ENCODE measurements at regions not wholly inside any gene's neighbourhood (a gene's known extent, or its start where the extent isn't known, plus 50 kb on each side); places are given as distances from the start of the nearest gene placed in this dataset.

- TF ChIP-seq TAF1 (IDR thresholded peaks at IDR 0.05; ENCODE audit: low read depth, low read length), result no peak
- no peak for TF ChIP-seq POLR2AphosphoS5 (IDR thresholded peaks at IDR 0.05; ENCODE audit: low read depth, low read length)
- TF ChIP-seq POLR2A (IDR thresholded peaks at IDR 0.05; ENCODE audit: low read depth, low read length), result no peak
- no peak for TF ChIP-seq SPI1 (IDR thresholded peaks at IDR 0.05; ENCODE audit: low read depth, low read length)
These were observed 1256.2 kb downstream of the CNTNAP5 start for GRCh38 chr2:125281242-125281641.
